ENCODE measurements at regions not wholly inside any gene's neighbourhood (a gene's known extent, or its start where the extent isn't known, plus 50 kb on each side); places are given as distances from the start of the nearest gene placed in this dataset.

- TF ChIP-seq CTCF (IDR thresholded peaks at IDR 0.05; ENCODE audit: low read depth, low read length, missing input control) = no peak
- no peak for TF ChIP-seq ZBTB33 (IDR thresholded peaks at IDR 0.05)
- no peak for TF ChIP-seq RAD21 (IDR thresholded peaks at IDR 0.05)
- TF ChIP-seq EGR1 (IDR thresholded peaks at IDR 0.05; ENCODE audit: low read depth in 2 of 2) = no peak
- no peak for TF ChIP-seq SP1 (IDR thresholded peaks at IDR 0.05)
- TF ChIP-seq MAX (IDR thresholded peaks at IDR 0.05) = no peak
- TF ChIP-seq REST (IDR thresholded peaks at IDR 0.05) = no peak
- no peak for TF ChIP-seq TAF1 (conservative IDR thresholded peaks at IDR 0.05)
- TF ChIP-seq FOXA1 (IDR thresholded peaks at IDR 0.05) = no peak
- TF ChIP-seq GABPA (IDR thresholded peaks at IDR 0.05 in 1 of 2, conservative IDR thresholded peaks at IDR 0.05 in 1 of 2) = no peak
- no peak for TF ChIP-seq YY1 (IDR thresholded peaks at IDR 0.05)
These were observed 407.9 kb downstream of the TMA16 start for GRCh38 chr4:163902417-163902816.

Measured in liver (tissue), 3 donors.